Fibroblast of mammary gland (primary cell): ENCODE measurements at regions not wholly inside any gene's neighbourhood (a gene's known extent, or its start where the extent isn't known, plus 50 kb on each side); places are given as distances from the start of the nearest gene placed in this dataset.
A peak's percentile ranks its signal among the peaks of the same experiment; 100 is the strongest.

ENCODE experiments used
- DNase-seq: peaks from one replicate; pipeline ENCODE4 v3.0.0-alpha.2; 2010; ENCODE audit warnings: low read depth
- H3K4me3 ChIP-seq: 2 replicates; pipeline ENCODE4 v1.5.1; 2011; ENCODE audit warnings: low read depth, mild to moderate bottlenecking, low read length, moderate library complexity; ENCODE audit not compliant: control insufficient read depth
- TF ChIP-seq, protein P1 (sequence below): conservative IDR thresholded peaks from 2 replicates; pipeline ENCODE4 v1.5.1; 2011; ENCODE audit warnings: low read depth, low read length, inconsistent platforms; ENCODE audit not compliant: control insufficient read depth, insufficient read depth

GRCh38 chr1:65688848-65689247, 103.8 kb upstream of the PDE4B start:
- DNase-seq, result peak; percentile 11
- no peak overlapping the region for H3K4me3 ChIP-seq
- TF ChIP-seq, protein P1, sequence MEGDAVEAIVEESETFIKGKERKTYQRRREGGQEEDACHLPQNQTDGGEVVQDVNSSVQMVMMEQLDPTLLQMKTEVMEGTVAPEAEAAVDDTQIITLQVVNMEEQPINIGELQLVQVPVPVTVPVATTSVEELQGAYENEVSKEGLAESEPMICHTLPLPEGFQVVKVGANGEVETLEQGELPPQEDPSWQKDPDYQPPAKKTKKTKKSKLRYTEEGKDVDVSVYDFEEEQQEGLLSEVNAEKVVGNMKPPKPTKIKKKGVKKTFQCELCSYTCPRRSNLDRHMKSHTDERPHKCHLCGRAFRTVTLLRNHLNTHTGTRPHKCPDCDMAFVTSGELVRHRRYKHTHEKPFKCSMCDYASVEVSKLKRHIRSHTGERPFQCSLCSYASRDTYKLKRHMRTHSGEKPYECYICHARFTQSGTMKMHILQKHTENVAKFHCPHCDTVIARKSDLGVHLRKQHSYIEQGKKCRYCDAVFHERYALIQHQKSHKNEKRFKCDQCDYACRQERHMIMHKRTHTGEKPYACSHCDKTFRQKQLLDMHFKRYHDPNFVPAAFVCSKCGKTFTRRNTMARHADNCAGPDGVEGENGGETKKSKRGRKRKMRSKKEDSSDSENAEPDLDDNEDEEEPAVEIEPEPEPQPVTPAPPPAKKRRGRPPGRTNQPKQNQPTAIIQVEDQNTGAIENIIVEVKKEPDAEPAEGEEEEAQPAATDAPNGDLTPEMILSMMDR, result no peak

DNA sequence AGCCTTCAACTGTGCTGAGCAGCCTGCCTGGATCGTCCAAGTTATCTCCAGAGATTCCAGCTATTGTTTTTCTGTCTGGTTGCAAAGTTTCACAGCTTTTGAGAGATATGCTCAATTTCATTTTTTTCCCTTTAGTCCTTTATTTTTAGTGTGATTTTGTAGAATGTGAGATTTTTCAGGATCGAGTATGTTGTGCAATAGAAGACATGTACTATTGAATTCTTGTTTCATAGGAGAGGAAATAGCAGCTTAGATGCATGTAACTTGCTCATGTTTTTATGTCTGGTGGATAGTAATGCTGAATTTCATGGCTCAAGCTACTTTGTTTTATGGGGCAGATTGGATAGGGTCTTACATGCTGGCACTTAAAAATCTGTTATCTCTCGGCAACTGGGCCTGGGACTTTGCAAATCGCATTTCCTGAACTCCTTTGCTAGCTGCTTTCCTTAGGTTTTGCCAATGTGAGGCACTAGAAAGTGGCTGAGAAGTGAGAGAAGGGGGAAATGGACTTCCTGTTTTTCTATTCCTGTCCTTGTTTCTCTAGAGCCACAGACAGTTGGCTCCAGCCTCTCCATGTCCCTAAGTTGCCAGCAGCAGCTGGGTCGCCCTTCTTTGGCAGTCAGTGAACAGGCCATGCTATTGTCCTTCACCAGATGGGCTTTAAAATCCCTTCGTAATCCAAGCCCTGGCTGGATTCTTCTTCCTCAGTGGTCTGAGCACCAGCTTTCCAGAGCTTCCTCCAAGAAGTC, 101.4 kb upstream of the PDE4B start:
- no peak for DNase-seq
- TF ChIP-seq, protein P1, result no peak

DNA sequence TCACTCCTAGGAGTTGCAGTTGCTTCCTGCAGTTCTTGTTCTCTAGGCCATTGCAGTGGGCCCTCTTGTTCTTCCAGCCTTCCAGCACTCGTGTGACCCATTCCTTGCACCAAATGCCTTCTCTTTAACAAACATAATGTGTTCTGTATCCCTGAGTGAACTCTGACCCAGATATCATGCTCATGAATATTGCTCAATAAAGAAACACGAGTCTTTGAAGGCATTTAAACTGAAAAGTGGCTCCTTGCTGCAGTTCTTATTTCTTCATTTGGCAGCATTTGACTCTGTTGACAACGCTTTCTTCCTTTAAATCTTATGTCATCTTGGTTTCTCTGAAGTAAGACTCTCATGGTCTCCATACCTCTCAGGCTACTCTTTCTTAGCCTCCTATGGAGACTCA, 100.7 kb upstream of the PDE4B start:
- H3K4me3 ChIP-seq, result no peak overlapping the region
- TF ChIP-seq, protein P1, result no peak
- DNase-seq, result peak; percentile 28

More for the DNA sequence above, 101.4 kb upstream of the PDE4B start:
- no peak overlapping the region for H3K4me3 ChIP-seq

GRCh38 chr1:65694126-65694525, 98.6 kb upstream of the PDE4B start:
- TF ChIP-seq, protein P1, result no peak
- no peak overlapping the region for H3K4me3 ChIP-seq
- no peak for DNase-seq

GRCh38 chr1:65694933-65695332, 97.8 kb upstream of the PDE4B start:
- H3K4me3 ChIP-seq, result no peak overlapping the region
- DNase-seq, result no peak
- TF ChIP-seq, protein P1, result no peak

- no peak for DNase-seq
- TF ChIP-seq, protein P1, result no peak
- H3K4me3 ChIP-seq, result no peak overlapping the region
These were observed 94.1 kb upstream of the PDE4B start for GRCh38 chr1:65698590-65698989.
